KOPT-K1 (cell line): ENCODE measurements at regions not wholly inside any gene's neighbourhood (a gene's known extent, or its start where the extent isn't known, plus 50 kb on each side); places are given as distances from the start of the nearest gene placed in this dataset.

Experiments
- H3K27ac ChIP-seq: fragments of 200-600 bp; sonication (generic); 2 replicates; pipeline ENCODE4 v1.5.1; 2016; ENCODE audit warnings: antibody characterized with exemption, mild to moderate bottlenecking, low read depth, low read length; ENCODE audit not compliant: poor library complexity, severe bottlenecking
- H3K36me3 ChIP-seq: fragments of 200-600 bp; sonication (generic); 2 replicates; pipeline ENCODE4 v1.5.1; 2017; ENCODE audit warnings: antibody characterized with exemption, mild to moderate bottlenecking, low read length, moderate library complexity; ENCODE audit not compliant: insufficient read depth
- H3K9me3 ChIP-seq: fragments of 200-600 bp; sonication (generic); 2 replicates; pipeline ENCODE4 v1.5.1; 2017; ENCODE audit warnings: antibody characterized with exemption, low read length, mild to moderate bottlenecking; ENCODE audit not compliant: insufficient read depth, poor library complexity, severe bottlenecking

DNA sequence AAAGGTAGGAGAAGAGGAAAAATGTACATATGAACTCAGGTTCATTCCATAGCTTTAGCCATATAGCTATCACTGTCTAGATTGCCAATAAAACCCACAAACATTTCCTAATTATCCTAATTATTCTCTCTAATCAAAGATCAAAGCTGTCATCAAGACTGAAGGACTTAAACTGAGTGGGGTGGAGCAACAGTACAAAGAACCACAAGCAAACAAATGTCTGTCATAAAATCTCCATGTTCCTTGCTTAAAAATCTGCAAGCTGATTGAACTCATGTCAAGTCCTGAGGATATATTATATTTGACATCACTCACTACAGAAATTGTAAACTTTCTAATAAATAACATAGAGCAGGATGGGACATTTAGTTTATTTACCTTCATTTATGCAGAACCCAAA lies 315.9 kb downstream of the SNX13 start:
- Histone ChIP-seq H3K9me3 (no peaks in the 10 kb centered on the region), H3K27ac (no peak overlapping the region), H3K36me3 (no peaks in the 10 kb centered on the region)

- no peaks in the 10 kb centered on the region for H3K9me3 ChIP-seq
- no peaks in the 10 kb centered on the region for H3K36me3 ChIP-seq
- no peak overlapping the region for H3K27ac ChIP-seq
Observed at GRCh38 chr7:17625043-17625442, 315.3 kb downstream of the SNX13 start.

GRCh38 chr7:17626235-17626634 lies 314.1 kb downstream of the SNX13 start:
- no peaks in the 10 kb centered on the region for H3K9me3 ChIP-seq
- H3K36me3 ChIP-seq = no peaks in the 10 kb centered on the region
- H3K27ac ChIP-seq = no peak overlapping the region

DNA sequence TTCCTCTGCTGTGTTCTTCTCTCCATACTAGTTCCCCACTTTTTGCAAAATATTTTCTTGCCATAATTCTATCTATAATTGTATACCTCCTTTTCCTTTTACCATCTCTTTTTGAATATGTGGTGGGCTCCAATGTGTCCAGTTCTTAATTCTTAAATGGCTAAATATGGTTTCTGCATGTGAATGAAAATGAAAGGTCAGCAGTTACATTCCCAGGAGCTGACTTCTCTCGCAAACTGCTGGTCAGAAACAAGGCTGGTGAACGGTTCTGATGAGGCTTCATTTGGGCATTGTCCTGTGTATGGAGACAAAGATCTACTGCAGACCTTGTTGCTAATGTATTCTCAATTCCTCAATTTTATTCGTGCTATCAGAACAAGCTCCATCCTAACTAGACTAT lies 309.2 kb downstream of the SNX13 start:
- H3K36me3 ChIP-seq = no peaks in the 10 kb centered on the region
- no peaks in the 10 kb centered on the region for H3K9me3 ChIP-seq
- no peak overlapping the region for H3K27ac ChIP-seq

GRCh38 chr7:17632384-17632783 lies 307.9 kb downstream of the SNX13 start:
- Histone ChIP-seq H3K27ac (no peak overlapping the region), H3K9me3 (no peaks in the 10 kb centered on the region)

DNA sequence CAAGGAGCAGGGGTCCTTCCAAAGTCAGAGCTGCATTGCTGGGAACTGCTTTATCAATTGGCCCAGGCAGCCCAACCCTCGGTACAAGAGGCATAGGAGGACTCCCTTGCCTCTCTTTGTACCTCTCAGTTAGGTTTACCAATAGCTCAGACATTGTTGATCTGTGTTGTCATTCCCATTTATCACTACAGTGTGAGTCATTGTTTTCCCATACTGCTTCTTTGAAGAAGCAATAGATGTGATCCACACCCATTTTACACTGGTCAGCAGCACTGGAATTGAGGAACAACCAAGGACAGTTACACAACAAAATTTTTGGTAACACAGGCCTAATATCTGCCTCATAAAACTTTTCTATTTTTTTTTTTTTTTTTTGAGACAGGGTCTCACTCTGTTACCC lies 307.2 kb downstream of the SNX13 start:
- no peaks in the 10 kb centered on the region for H3K9me3 ChIP-seq
- H3K27ac ChIP-seq = no peak overlapping the region
- H3K36me3 ChIP-seq = no peaks in the 10 kb centered on the region

More at GRCh38 chr7:17632384-17632783, 307.9 kb downstream of the SNX13 start:
- H3K36me3 ChIP-seq = no peaks in the 10 kb centered on the region

- Histone ChIP-seq H3K27ac (no peak overlapping the region), H3K9me3 (peaks cover 10% of the 10 kb centered on the region), H3K36me3 (no peaks in the 10 kb centered on the region)
Observed at GRCh38 chr7:17638727-17639126, 301.6 kb downstream of the SNX13 start.

DNA sequence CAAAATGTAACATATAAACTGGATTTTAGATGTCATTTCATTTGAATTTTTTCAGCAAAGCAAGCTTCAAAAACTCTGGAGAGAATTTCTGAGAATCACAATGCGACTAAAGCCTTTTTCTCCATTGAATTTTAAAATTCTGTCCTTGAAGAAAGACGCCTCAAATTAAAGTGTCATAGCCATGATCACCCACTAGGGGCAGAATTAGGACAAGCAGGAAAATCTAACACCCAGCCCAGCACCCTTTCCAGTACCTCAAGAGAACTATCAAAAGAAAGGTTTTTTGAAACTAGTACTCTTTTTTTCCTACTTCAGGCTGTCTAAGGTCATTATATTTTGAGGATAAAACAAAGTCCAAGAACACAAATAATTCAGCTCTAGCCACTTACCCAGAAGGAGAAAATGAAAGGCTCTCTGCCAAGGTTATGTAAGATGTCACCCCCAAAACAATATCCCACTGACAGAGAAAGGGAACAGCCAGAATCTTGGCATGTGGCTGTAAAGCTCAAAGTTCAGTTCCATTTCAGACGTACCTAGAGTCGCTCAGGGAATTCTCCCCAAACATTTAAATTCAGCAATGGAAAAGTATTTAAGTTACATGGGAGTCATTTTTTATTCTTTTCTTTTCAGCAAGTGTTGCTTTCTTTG lies 299.4 kb downstream of the SNX13 start:
- peaks cover 18% of the 10 kb centered on the region for H3K9me3 ChIP-seq
- no peak overlapping the region for H3K27ac ChIP-seq
- no peaks in the 10 kb centered on the region for H3K36me3 ChIP-seq

DNA sequence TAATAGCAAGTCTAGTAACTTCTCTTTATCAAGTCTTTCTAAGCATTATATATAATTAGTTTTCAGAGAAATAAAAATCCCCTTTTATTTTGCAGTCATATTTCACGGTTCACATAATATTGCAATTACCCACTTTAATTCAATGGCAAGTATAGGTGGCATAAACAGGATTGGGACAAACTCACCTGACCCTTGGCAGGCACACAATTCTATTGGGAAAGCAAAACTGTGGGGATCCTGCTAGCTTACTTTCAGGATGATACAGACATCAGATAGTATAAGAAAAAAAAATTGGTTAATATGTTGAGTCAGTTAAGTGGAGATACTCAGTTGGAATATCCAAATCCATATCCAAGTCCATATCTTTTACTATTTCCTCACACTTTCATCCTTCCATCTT lies 294.8 kb downstream of the SNX13 start:
- H3K36me3 ChIP-seq = no peaks in the 10 kb centered on the region
- H3K27ac ChIP-seq = no peak overlapping the region
- H3K9me3 ChIP-seq = peaks cover 18% of the 10 kb centered on the region

DNA sequence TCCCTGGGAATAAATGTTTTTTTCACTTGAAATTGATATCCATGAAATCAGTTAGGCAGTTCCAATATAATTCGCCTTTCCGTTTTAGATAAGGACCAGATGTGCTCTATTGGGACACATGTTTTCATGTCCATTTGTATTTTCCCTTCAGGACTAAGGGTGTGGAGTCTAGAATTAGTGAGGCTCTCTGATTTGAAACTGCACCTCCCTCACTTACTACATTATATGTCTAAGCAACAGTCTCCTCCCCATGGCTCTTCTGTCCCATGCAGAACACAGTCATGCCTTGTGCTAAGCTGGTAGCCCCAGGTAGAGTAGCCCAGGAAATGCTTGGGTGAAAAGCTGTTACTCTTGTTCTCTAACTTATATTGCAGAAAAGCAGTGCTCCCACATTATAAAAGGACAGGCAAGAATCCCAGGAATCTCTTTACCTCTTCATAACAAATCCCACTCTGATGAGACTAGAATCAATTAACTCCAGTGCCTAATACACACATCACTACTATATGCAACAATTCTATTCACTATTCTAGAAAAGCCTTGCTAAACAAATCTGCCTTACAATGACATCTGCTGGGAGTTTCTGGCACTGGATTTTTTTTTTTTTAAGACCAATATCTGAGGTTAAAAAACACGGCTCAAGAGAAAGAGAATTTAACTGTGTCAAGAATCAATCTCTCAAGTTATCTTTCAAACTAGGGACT lies 293.9 kb downstream of the SNX13 start:
- Histone ChIP-seq H3K9me3 (peaks cover 18% of the 10 kb centered on the region), H3K27ac (no peak overlapping the region), H3K36me3 (no peaks in the 10 kb centered on the region)

- no peak overlapping the region for H3K27ac ChIP-seq
- H3K9me3 ChIP-seq = no peaks in the 10 kb centered on the region
Observed at GRCh38 chr7:17651341-17651740, 289.0 kb downstream of the SNX13 start.

GRCh38 chr7:17651863-17652385 lies 288.4 kb downstream of the SNX13 start:
- Histone ChIP-seq H3K36me3 (no peaks in the 10 kb centered on the region), H3K27ac (no peak overlapping the region), H3K9me3 (no peaks in the 10 kb centered on the region)

More at GRCh38 chr7:17651341-17651740, 289.0 kb downstream of the SNX13 start:
- H3K36me3 ChIP-seq = no peaks in the 10 kb centered on the region

- no peaks in the 10 kb centered on the region for H3K36me3 ChIP-seq
- no peak overlapping the region for H3K27ac ChIP-seq
Observed at GRCh38 chr7:17654940-17655339, 285.4 kb downstream of the SNX13 start.

GRCh38 chr7:17659126-17659525 lies 281.2 kb downstream of the SNX13 start:
- H3K36me3 ChIP-seq = no peaks in the 10 kb centered on the region
- H3K9me3 ChIP-seq = no peaks in the 10 kb centered on the region
- H3K27ac ChIP-seq = no peak overlapping the region

More at GRCh38 chr7:17654940-17655339, 285.4 kb downstream of the SNX13 start:
- no peaks in the 10 kb centered on the region for H3K9me3 ChIP-seq

DNA sequence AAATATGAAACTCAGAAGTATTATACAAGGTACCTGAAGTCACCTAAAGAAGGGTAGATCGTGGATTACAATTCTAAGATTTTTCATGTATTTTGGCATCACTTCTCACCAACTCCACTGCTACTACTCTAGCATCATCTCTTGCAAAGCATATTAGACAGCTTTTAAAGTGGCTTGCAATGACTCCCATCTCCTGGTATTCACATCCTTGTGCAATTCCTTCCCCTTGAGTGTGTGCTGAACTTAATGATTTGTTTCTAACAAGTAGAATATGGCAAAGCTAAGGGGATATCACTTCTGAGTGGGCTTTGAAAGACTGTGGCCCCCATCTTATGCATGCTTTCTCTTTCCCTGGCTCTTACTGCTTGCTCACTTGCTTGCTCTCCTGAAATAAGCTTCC lies 280.2 kb downstream of the SNX13 start:
- Histone ChIP-seq H3K27ac (no peak overlapping the region), H3K9me3 (no peaks in the 10 kb centered on the region), H3K36me3 (no peaks in the 10 kb centered on the region)
